ENCODE measurements at regions not wholly inside any gene's neighbourhood (a gene's known extent, or its start where the extent isn't known, plus 50 kb on each side); places are given as distances from the start of the nearest gene placed in this dataset.

DNA sequence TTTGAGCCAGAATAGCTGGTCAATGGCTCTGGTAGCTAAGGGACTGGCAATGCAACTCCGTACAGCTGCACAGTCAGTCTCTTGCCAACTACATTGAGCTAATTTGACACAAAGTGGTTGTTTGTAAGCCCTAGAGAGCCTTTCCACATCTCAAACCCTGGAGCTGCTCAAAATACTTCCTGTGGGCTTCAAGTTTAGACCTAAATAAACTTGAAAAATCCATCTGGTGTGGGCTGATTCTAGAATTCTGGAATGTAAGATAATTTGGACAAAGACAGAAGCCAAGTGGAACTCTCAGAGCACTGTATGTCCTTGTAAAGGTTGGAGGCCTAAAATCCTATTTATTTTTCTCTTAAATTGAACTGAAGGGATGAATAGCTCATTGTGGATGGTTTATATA is 380.8 kb downstream of the SPRY1 start:
- DNase-seq, result no peak

GRCh38 chr4:123783151-123783790 is 386.7 kb downstream of the SPRY1 start:
- DNase-seq, result no peak

- no peak for DNase-seq
Measured at GRCh38 chr4:123783921-123784320, 387.3 kb downstream of the SPRY1 start.

GRCh38 chr4:123784626-123785025 is 388.0 kb downstream of the SPRY1 start:
- DNase-seq, result no peak

DNA sequence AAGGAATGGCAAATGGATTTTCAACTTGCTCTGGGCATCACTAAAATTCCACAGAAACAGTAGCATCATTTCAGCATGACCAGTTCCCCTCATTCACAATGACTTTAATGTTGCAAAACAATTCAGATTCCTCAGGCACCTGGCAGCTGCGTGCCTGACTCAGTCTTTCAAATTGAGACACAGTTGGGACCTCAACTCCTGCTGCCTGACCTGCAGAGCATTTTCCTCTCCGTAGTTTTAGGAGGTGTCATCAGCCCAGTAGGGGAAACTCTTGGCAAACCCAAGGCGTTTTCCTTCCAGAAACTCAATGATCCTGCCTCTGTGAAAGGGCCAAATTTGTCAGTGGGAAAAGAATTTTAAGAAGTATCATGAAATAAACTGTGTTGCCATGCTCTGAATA is 388.9 kb downstream of the SPRY1 start:
- DNase-seq, result no peak

GRCh38 chr4:123786163-123786915 is 389.7 kb downstream of the SPRY1 start:
- DNase-seq, result no peak

GRCh38 chr4:123786920-123787319 is 390.3 kb downstream of the SPRY1 start:
- no peak for DNase-seq

DNA sequence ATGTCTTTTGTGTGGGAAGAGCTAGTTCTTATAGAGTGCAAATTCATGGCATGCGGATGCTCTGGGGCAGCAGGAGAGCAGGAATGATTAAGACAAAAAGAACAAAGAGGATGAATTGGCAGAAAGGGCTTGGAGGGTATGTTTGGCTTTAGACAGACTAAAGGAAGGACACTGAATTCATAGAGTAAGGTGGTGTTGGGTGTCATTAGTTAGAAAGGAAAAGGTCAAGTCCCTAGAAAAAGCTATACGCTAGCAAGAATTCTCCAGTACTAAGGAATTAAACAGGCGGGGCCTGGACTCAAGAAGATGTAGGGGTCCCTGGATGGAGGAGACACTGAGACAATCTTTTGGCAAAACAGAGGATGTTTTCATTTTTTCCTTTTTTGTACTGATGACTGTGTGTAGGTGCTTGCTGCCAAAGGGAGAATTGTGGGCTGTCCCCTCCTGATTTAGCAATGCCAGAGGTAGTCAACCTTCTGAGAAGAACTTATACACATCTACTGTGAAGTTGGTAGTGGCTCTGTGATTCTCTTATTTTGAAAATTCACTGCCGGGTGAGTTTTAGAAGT is 391.0 kb downstream of the SPRY1 start:
- no peak for DNase-seq

DNA sequence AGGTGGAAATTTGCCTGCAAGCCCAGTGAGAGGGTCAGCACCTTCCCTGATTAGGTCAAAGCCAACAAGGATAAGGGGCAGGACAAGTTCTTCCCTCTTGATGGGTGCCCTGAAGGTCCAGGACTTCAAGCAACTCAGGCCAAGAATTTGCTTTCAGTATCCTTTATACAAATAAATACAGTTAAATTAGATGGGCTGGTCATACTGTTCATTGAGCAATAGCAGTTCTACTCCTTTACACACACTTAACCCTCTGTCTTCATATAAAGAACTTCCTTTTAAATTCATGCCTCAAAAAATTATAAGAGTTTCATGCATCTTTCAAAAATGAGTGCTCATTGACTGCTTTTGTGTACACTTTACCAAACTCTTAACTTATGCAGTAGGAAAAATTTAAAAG is 392.0 kb downstream of the SPRY1 start:
- DNase-seq, result no peak

- DNase-seq, result no peak
Measured at GRCh38 chr4:123790681-123791080, 394.1 kb downstream of the SPRY1 start.

DNA sequence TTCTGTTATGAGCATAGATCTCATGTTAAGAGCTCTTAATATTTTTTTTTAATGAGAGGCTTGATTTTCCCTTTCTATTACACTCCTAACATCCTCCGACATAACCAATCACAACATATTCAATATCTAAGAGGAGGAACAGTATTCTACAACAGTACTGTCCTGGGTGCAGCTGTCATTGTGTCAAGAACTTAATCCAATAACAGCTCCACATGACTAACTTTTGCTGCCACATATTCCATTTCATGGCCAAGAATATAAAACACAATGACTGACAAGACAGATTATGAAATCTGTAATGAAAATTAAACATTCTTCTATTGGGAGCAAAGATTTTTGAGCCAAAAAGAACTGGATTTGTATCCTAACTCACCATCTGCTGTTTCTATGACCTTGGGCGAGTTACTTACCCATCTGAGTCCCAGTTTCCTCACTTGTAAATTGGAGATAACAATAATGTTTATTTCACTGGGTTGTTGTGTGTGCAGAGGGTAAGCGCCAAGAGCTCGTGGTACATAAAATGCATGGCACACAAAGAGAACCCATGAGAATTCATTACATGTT is 405.6 kb downstream of the SPRY1 start:
- DNase-seq, result no peak

GRCh38 chr4:123802933-123803332 is 406.3 kb downstream of the SPRY1 start:
- DNase-seq, result no peak

GRCh38 chr4:123804196-123804721 is 407.7 kb downstream of the SPRY1 start:
- DNase-seq, result no peak

GRCh38 chr4:123806056-123806455 is 409.5 kb downstream of the SPRY1 start:
- no peak for DNase-seq

- no peak for DNase-seq
Measured at GRCh38 chr4:123807187-123807586, 410.6 kb downstream of the SPRY1 start.

- DNase-seq, result no peak
Measured at GRCh38 chr4:123807866-123808265, 411.3 kb downstream of the SPRY1 start.

- DNase-seq, result no peak
Measured at GRCh38 chr4:123809864-123810263, 413.3 kb downstream of the SPRY1 start.

DNA sequence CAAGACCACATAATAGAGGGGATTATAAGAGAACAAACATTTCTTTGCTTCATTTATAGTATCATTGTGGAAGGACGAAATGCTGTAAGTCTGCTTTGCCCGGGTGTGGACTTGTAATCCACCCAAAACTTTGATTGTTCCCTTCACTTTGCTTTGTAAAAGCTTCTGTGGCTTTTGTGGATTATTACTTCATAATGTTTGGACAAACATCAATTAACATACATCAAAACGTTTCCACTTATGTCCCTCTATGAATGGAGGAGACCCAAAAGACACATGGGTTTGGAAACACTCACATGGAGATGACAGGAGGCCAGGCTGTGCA is 415.4 kb downstream of the SPRY1 start:
- no peak for DNase-seq

DNA sequence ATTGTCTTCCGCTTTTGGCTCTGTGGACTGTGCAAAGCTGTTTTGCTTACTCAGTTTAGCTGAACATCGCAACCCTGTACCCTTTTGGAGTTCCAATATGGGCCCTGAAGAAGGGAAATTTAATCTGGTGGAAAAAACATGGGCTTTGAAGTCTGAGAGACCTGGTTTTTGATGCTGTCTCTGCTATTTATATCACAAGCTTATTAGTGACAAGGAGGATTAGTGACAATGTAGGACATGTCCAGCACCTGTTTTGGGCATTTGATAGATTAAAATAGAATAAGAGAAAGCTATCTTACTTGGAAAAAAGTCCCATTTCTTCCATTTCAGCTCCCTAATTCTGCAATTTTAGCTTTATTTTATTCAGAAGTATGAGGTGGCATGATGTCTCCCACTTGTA is 417.3 kb downstream of the SPRY1 start:
- DNase-seq, result no peak

GRCh38 chr4:123816462-123816861 is 419.9 kb downstream of the SPRY1 start:
- DNase-seq, result no peak

DNA sequence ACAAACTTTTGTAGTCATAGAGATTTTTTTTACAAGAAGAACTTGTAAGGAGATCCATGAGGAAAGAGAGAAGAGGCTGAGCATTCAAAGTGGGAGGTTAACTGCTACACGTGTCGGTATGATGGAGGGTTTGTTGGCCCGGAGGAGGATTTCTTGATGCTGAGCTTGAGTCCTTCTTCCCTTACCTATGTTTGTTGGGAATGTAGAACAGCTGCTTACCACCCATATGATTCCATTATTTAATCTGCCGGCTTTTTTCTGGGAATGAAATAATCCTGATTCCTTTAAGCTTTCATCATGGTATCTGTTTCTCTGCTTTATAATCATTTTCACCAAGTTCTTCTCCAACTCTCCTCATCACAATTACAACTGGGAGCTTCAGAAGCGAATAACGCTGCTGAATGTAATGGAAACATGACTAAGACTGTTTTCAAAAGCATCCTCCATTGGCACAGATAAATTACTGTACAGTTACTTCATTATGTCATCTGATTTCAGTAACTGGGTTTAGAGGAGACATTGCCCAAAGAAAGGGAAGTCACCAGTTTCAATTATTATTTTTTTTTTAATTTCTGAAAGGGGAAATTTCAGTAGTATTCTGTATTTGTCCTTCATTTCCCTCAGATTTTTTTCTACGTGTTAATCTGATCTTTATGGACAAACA is 420.6 kb downstream of the SPRY1 start:
- DNase-seq, result no peak

DNA sequence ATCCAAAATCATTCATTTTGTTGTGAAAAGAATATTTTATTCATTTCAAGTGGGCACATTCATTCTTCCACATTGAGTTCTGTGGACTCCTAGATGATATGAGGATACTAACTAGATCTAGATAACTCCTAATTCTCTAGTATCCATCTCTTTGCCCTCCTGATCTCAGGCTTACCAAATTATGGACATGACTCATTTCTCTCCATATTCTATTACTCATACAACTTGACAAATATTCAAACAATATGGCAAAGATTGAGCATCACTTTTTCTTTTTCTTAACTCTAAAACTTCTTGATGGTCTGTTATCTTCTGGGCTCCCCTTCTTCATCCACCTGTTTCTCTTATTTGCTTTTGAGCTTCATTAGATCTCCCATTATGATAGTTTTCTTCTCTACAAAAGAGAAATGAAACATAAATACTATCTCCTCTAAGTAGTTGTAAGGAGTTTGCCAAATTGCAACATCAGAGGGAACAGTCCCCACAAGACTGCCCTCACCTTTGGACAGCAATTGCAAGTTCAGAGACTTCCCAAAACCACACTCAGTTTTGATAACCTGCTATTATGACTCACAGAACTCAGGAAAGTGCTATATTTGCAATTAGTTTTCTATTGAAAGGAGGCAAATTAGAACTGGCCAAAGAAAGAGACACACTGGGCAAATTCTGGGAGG is 422.9 kb downstream of the SPRY1 start:
- DNase-seq, result no peak

GRCh38 chr4:123821861-123822260 is 425.3 kb downstream of the SPRY1 start:
- DNase-seq, result no peak

Measured in NCI-H510A (cell line).